Cardiac muscle cell (in vitro differentiated cells and primary cell): ENCODE measurements at regions not wholly inside any gene's neighbourhood (a gene's known extent, or its start where the extent isn't known, plus 50 kb on each side); places are given as distances from the start of the nearest gene placed in this dataset.

Experiments
- DNase-seq, 2 donors: peaks; one replicate each; pipeline versions ENCODE4 v3.0.0 to v3.0.0-alpha.2; 2010 to 2017; ENCODE audit warnings: low read depth in 1 of 2, low spot score in 1 of 2
- H3K27ac ChIP-seq: fragments of 200-600 bp; sonication (generic); 2 replicates; pipeline ENCODE4 v1.5.1; 2016
- H3K27me3 ChIP-seq: fragments of 200-600 bp; sonication (generic); 2 replicates; pipeline ENCODE4 v1.6.0; 2016; ENCODE audit warnings: control low read depth
- H3K36me3 ChIP-seq: fragments of 200-600 bp; sonication (generic); 2 replicates; pipeline ENCODE4 v1.5.1; 2016; ENCODE audit warnings: control low read depth
- H3K4me1 ChIP-seq: fragments of 200-600 bp; sonication (generic); 2 replicates; pipeline ENCODE4 v1.8.1; 2017; ENCODE audit warnings: low read depth, mild to moderate bottlenecking, mixed run types
- H3K4me3 ChIP-seq: fragments of 200-600 bp; sonication (generic); 2 replicates; pipeline ENCODE4 v1.5.1; 2016; ENCODE audit warnings: mild to moderate bottlenecking
- H3K9me3 ChIP-seq: fragments of 200-600 bp; sonication (generic); 2 replicates; pipeline ENCODE4 v1.5.1; 2017; ENCODE audit warnings: low read depth, mild to moderate bottlenecking, control low read depth
- TF ChIP-seq, protein P1 (sequence below): IDR thresholded peaks from 2 replicates; pipeline ENCODE4 v1.5.1; 2012; ENCODE audit warnings: low read depth, mild to moderate bottlenecking, low read length

DNA sequence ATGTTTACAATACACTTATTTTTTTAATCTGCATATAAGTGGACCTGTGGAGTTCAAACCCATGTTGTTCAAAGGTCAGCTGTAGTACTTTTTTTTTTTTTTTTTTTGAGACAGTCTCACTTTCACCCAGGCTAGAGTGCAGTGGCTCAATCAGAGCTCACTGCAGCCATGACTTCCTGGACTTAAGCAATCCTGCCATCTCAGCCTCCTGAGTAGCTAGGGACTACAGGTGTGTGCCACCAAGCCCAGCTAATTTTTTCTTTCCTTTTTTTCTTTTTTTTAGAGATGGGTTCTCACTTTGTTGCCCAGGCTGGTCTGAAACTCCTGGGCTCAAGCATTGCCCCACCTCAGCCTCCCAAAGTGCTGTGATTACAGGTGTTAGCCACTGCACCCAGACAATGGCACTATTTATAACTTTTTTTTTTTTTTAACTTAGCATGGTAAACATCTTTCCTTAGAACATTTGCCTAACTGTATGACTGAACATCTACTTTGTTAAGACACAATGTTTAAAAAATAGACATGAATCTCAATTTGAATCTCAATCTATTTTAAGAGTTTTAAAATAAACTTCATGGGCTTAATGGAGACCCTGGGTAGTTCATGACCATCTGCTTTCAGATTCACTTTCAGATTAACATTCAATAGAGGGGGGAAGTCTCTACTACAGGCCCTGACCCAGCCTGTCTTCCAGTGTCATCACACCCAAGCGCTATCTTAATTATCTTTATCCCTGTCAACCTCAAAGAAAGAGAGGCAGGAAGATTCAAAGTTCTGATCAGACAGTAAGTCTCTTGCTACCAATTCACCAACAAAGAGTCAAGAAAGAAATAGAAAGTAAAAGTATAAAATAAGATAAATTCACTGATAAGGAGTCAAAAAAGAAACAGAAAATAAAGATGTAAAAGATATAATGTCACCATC is 97.7 kb upstream of the DOCK9 start:
- Histone ChIP-seq H3K4me1 (no peaks in the 10 kb centered on the region), H3K9me3 (no peaks in the 10 kb centered on the region), H3K27me3 (no peaks in the 10 kb centered on the region), H3K36me3 (no peaks in the 10 kb centered on the region), H3K4me3 (no peak overlapping the region), H3K27ac (no peak overlapping the region)
- TF ChIP-seq, protein P1, sequence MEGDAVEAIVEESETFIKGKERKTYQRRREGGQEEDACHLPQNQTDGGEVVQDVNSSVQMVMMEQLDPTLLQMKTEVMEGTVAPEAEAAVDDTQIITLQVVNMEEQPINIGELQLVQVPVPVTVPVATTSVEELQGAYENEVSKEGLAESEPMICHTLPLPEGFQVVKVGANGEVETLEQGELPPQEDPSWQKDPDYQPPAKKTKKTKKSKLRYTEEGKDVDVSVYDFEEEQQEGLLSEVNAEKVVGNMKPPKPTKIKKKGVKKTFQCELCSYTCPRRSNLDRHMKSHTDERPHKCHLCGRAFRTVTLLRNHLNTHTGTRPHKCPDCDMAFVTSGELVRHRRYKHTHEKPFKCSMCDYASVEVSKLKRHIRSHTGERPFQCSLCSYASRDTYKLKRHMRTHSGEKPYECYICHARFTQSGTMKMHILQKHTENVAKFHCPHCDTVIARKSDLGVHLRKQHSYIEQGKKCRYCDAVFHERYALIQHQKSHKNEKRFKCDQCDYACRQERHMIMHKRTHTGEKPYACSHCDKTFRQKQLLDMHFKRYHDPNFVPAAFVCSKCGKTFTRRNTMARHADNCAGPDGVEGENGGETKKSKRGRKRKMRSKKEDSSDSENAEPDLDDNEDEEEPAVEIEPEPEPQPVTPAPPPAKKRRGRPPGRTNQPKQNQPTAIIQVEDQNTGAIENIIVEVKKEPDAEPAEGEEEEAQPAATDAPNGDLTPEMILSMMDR = no peak
- DNase-seq = no peak

DNA sequence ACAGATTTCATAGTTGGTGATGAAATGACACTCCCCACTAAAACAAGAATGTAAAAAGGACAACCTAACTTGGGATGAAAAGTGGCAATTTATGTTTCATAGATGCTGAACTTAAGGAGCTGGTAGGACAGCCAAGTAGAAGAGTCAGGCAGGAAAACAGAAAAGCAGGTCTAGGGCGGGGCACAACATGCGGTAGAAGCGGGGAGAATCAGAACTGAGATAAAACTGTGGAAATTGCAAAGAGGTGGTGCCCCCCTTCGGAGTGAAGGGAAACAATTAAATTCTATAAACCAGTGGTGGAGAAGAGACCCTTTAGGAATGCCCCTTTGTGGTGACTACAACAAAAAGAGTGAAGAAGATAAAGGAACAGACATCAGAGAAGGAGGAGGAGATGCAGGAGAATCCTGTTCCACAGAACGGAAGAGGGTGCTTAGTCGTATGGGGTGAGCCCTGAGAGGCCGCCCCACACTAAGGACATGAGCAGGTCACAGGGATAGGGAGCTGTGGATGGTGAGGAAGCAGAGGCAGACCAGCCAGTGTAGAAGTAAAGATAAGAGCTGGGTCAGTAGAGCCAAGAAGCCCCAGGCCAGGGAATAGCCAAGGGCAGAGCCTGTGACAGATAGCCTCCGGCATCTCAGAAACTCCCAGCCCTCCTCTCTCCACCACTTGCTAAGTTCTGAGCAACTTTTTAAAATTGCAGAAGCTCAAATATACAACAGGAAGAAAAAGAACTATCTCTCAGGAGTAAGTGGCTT is 100.3 kb upstream of the DOCK9 start:
- no peaks in the 10 kb centered on the region for H3K36me3 ChIP-seq
- H3K27ac ChIP-seq = no peak overlapping the region
- no peaks in the 10 kb centered on the region for H3K27me3 ChIP-seq
- H3K4me1 ChIP-seq = no peaks in the 10 kb centered on the region
- H3K9me3 ChIP-seq = no peaks in the 10 kb centered on the region
- DNase-seq = no peak
- TF ChIP-seq, protein P1 = no peak
- no peak overlapping the region for H3K4me3 ChIP-seq

DNA sequence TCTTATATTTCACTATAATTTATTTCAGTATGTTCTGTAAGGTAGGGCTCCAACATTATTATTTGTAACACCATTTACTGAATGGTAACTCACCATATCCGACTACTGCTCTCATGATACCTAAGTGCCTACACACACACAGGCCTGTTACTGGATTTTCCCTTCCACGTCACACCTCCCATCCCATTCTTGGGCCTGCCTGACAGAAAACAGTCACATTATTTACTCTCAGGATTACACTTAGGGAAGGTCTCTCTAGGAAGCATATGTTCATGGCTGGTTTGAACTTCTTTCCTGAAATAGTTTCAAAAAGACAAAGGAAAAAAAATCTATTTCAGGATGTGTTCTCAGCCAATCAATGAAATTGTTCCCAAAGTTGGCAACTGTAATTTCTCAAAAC is 102.3 kb upstream of the DOCK9 start:
- no peak overlapping the region for H3K27ac ChIP-seq
- no peaks in the 10 kb centered on the region for H3K36me3 ChIP-seq
- H3K9me3 ChIP-seq = no peaks in the 10 kb centered on the region
- H3K4me3 ChIP-seq = no peak overlapping the region
- peaks cover 6% of the 10 kb centered on the region for H3K4me1 ChIP-seq
- peaks cover 15% of the 10 kb centered on the region for H3K27me3 ChIP-seq
- no peak for DNase-seq
- TF ChIP-seq, protein P1 = no peak

DNA sequence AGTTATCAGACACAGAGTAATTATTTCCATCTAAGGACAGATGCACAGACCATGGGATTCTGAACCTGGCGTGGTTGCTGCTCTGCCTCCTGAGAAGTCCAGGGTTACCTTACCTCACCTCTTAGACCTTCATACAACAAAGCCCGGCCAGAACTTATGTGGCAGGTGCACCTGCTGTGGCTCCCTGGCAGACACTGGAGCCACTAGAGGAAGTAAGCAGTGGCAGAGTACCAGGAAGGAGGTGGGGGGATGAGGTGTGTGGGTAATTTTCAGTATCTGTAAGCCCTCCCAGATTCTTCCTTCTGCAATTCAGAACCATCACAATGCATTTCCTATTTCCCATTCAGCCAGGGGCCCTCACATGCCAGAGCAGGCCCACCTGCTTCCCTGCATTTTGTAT is 106.1 kb upstream of the DOCK9 start:
- Histone ChIP-seq H3K4me1 (peaks cover 17% of the 10 kb centered on the region), H3K4me3 (no peak overlapping the region), H3K27me3 (peaks cover 20% of the 10 kb centered on the region), H3K36me3 (no peaks in the 10 kb centered on the region), H3K27ac (no peak overlapping the region), H3K9me3 (no peaks in the 10 kb centered on the region)
- TF ChIP-seq, protein P1 = no peak
- DNase-seq = no peak

DNA sequence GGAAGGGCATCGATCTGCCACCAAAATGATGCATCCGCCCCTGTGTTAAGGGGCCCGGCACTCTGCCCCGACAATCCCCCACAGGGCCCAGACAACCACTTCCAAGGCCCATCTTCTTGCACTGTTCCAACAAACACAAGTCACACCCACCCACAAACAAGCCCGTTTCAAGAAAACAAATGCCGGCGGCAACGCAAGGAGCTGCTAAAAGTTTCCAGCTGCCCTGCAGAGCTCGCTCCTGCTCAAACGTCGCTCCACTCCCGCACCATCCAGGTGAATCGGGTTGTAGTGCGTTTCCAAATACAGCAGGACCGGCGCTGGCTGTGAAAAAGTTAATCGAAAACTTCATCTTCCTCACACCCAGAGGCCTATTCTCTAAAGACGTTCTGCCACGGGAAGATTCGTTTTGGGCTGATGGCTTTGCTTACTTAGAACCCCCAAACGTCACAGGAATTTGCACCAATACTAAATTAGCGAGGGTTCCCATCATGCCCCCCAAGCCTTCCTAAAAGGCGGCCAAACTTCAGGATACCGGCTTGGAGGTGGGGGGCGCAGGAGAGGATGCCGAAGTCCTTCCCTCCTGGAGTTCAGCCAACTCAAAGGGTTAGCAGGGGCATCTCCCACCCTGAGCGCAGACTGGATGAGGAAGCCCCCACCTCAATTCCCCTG is 107.4 kb upstream of the DOCK9 start:
- Histone ChIP-seq H3K9me3 (no peaks in the 10 kb centered on the region), H3K27ac (no peak overlapping the region), H3K4me3 (peak overlapping the region; percentile 56), H3K4me1 (peaks cover 17% of the 10 kb centered on the region), H3K27me3 (peaks cover 20% of the 10 kb centered on the region), H3K36me3 (no peaks in the 10 kb centered on the region)
- TF ChIP-seq, protein P1 = no peak
- peak in 1 of 2 donors; percentile 28 for DNase-seq
